ENCODE measurements at regions not wholly inside any gene's neighbourhood (a gene's known extent, or its start where the extent isn't known, plus 50 kb on each side); places are given as distances from the start of the nearest gene placed in this dataset.
A peak's percentile ranks its signal among the peaks of the same experiment; 100 is the strongest.

DNA sequence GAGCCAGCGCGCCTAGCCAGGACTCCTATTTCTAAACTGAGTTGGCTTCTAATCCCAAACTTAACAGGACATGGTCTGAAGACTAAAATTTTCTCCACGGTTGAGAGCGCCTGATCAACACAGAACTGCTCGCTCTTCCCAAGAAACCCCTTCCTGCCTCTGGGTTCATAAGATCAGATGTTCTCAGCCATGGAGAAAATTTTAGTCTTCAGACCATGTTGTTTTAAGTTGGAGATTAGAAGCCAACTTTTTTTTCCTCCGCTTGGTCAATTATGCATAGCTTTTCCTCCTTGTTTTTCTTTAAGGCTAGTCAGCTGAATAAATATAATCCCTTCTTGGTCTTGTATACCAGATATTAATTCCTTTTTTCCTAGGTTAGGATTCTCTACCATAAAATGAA lies 356.6 kb upstream of the ADAMTS9 start:
- WGBS, 2 experiments (ENCODE audit: insufficient coverage in 2 of 2): 98 to 100% methylated on average over 4 to 5 of the region's 6 CpGs
- Histone ChIP-seq H3K4me1 (ENCODE audit: control insufficient read depth, insufficient read depth, low read length, poor library complexity, severe bottlenecking) (peaks cover 13% of the 10 kb centered on the region), H3K9me3 (ENCODE audit: control insufficient read depth, low read length) (peaks cover 3% of the 10 kb centered on the region), H3K36me3 (ENCODE audit: control insufficient read depth, insufficient read depth, low read length) (peaks cover 4% of the 10 kb centered on the region), H3K27ac (ENCODE audit: low read depth, low read length, severe bottlenecking) (no peak overlapping the region), H3K4me3 (ENCODE audit: extremely low read depth, insufficient read depth, low read length, poor library complexity, severe bottlenecking) (no peak overlapping the region)

DNA sequence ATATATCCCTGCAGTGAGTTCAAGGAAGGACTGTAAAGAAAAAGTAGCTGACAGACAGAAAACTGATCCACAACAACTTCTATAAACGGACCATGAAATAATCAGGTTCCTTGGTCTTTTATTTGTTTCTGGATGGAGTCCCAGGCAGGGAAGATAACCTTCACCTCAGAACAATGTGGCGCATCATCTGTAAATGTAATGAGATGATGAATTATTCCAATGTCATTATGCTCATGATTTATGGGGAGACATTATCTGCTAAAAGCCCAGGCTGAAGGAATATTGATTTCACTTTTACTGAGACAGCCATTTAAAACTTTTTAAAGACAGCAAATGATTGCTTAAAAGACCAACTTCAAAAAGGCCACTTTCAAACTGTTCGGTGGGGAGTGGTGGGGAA lies 354.9 kb upstream of the ADAMTS9 start:
- WGBS, 2 experiments (ENCODE audit: insufficient coverage in 2 of 2): no CpG with 5 or more reads among the region's 3 CpGs
- H3K9me3 ChIP-seq (ENCODE audit: control insufficient read depth, low read length): peaks cover 3% of the 10 kb centered on the region
- peaks cover 14% of the 10 kb centered on the region for H3K4me1 ChIP-seq (ENCODE audit: control insufficient read depth, insufficient read depth, low read length, poor library complexity, severe bottlenecking)
- peaks cover 4% of the 10 kb centered on the region for H3K36me3 ChIP-seq (ENCODE audit: control insufficient read depth, insufficient read depth, low read length)
- H3K4me3 ChIP-seq (ENCODE audit: extremely low read depth, insufficient read depth, low read length, poor library complexity, severe bottlenecking): no peak overlapping the region
- H3K27ac ChIP-seq (ENCODE audit: low read depth, low read length, severe bottlenecking): no peak overlapping the region

DNA sequence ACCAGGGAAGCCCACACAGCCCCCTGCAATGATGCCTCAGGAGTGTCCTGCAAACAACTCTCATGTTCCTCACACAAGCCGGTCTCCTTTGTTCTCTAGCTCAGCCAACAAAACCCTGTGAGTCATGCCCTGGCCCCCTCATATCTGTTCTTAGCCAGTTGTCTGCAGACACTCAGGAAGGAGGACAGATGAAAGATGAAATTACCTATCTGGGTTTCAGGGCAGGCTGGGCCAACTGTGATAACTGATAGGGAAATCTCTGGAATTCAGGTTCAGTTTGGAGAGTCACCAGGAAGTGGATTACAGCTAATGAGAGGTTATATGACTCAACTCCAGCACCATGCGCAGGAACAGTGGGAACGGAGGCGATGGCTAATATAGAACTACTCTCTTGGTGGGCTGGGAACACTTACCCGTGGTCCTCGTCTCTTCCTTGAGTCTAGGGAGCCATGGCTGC lies 352.0 kb upstream of the ADAMTS9 start:
- Histone ChIP-seq H3K9me3 (ENCODE audit: control insufficient read depth, low read length) (peaks cover 3% of the 10 kb centered on the region), H3K4me1 (ENCODE audit: control insufficient read depth, insufficient read depth, low read length, poor library complexity, severe bottlenecking) (peaks cover 19% of the 10 kb centered on the region), H3K36me3 (ENCODE audit: control insufficient read depth, insufficient read depth, low read length) (peaks cover 4% of the 10 kb centered on the region), H3K27ac (ENCODE audit: low read depth, low read length, severe bottlenecking) (peak overlapping the region; percentile 82), H3K4me3 (ENCODE audit: extremely low read depth, insufficient read depth, low read length, poor library complexity, severe bottlenecking) (no peak overlapping the region)
- WGBS, 2 experiments (ENCODE audit: insufficient coverage in 2 of 2): 44 to 89% methylated on average over 2 to 5 of the region's 6 CpGs

DNA sequence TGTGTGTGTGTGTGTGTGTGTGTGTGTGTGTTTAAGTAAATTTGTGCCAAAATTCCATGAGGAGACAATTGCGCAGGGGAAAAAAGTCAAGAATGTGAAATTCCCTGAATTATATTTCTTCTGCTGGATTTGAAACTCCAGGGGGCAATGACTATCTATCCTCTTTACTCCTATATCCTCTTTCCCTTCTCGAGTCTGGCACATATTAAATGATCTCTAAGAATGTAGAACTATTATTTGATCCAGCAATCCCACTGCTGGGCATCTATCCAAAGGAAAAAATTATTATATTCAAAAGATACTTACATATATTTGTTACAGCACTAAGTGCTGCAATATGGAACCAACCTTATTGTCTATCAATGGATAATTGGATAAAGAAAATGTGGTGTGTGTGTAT lies 350.1 kb upstream of the ADAMTS9 start:
- no peak overlapping the region for H3K4me3 ChIP-seq (ENCODE audit: extremely low read depth, insufficient read depth, low read length, poor library complexity, severe bottlenecking)
- peaks cover 38% of the 10 kb centered on the region for H3K4me1 ChIP-seq (ENCODE audit: control insufficient read depth, insufficient read depth, low read length, poor library complexity, severe bottlenecking)
- H3K9me3 ChIP-seq (ENCODE audit: control insufficient read depth, low read length): peaks cover 3% of the 10 kb centered on the region
- WGBS, 2 experiments (ENCODE audit: insufficient coverage in 2 of 2): 60% methylated on average over 1 of the region's 2 CpGs; no CpG with 5 or more reads in 1 of the 2 experiments
- H3K27ac ChIP-seq (ENCODE audit: low read depth, low read length, severe bottlenecking): no peak overlapping the region
- peaks cover 4% of the 10 kb centered on the region for H3K36me3 ChIP-seq (ENCODE audit: control insufficient read depth, insufficient read depth, low read length)

DNA sequence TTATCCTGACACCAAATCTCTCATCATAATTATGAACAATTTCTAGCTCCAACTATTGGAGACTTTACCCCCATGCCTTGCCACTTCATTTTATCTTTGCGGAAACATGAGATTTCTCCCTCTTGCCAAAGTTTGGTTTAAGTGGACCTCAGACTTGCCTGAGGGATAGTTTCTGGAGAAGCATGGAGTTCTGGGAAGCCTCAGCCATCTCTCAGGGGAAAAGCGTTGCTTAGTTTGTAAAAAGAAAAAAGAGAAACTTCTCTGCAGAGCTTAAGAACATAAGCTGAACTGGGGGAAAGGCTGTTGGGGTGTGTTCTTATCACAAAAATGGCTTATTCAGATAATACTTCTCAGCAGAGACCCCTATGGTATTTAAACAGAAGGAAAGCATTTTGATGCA lies 347.4 kb upstream of the ADAMTS9 start:
- WGBS, 2 experiments (ENCODE audit: insufficient coverage in 2 of 2): 94% methylated on average over 2 of the region's 2 CpGs; no CpG with 5 or more reads in 1 of the 2 experiments
- no peak overlapping the region for H3K4me3 ChIP-seq (ENCODE audit: extremely low read depth, insufficient read depth, low read length, poor library complexity, severe bottlenecking)
- no peak overlapping the region for H3K27ac ChIP-seq (ENCODE audit: low read depth, low read length, severe bottlenecking)
- peaks cover 52% of the 10 kb centered on the region for H3K4me1 ChIP-seq (ENCODE audit: control insufficient read depth, insufficient read depth, low read length, poor library complexity, severe bottlenecking)
- no peaks in the 10 kb centered on the region for H3K9me3 ChIP-seq (ENCODE audit: control insufficient read depth, low read length)
- H3K36me3 ChIP-seq (ENCODE audit: control insufficient read depth, insufficient read depth, low read length): no peaks in the 10 kb centered on the region

DNA sequence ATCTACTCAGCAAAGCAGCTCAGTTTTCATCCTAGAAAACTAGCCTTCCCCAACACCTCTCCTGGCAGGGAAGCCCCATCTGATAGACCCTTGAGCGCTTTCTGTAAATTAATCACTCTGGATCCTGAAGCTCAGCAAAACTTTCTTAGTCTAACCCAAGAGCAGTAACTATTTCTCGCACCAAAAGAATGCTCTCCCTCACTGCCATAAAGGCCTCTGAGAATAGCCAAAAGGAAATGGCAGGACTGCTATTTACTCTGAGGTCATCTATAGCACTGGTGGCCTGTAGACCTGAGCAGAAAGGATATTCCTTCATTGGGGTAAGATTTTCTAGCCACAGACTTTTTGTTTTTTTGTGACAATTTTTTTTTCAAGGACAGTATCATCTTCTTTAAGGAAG lies 345.8 kb upstream of the ADAMTS9 start:
- Histone ChIP-seq H3K4me1 (ENCODE audit: control insufficient read depth, insufficient read depth, low read length, poor library complexity, severe bottlenecking) (peaks cover 43% of the 10 kb centered on the region), H3K9me3 (ENCODE audit: control insufficient read depth, low read length) (no peaks in the 10 kb centered on the region), H3K36me3 (ENCODE audit: control insufficient read depth, insufficient read depth, low read length) (no peaks in the 10 kb centered on the region), H3K27ac (ENCODE audit: low read depth, low read length, severe bottlenecking) (peak overlapping the region; percentile 48), H3K4me3 (ENCODE audit: extremely low read depth, insufficient read depth, low read length, poor library complexity, severe bottlenecking) (no peak overlapping the region)
- 100% methylated on average over 1 of the region's 2 CpGs; no CpG with 5 or more reads in 1 of the 2 experiments for WGBS, 2 experiments (ENCODE audit: insufficient coverage in 2 of 2)

DNA sequence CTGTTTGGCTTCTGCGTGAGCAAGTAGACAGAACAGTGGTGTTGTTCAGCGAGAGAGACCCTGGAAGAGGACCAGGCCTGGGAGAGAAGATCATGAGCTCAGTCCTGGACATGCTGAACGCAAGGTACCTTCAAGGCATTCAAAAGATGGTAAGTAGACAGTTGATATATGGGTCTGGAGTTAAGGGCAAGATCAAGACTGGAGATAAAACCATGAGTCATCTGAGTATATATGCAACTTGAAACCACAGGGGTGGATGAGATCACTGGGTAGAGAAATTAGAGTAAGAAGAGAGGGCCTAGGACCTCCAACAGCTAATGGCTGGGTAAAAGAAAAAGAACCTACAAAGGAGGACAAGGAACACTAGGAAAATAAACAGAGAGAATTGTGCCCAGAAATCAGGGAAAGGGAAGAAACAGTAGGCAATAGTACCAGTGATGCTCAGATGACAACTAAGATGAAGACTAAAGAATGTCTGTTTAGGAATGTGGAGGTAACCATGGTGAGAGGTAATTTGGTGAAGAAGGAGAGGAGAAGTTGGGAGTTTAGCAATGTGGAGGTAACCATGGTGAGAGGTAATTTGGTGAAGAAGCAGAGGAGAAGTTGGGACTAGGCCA lies 343.2 kb upstream of the ADAMTS9 start:
- H3K9me3 ChIP-seq (ENCODE audit: control insufficient read depth, low read length): no peaks in the 10 kb centered on the region
- H3K4me3 ChIP-seq (ENCODE audit: extremely low read depth, insufficient read depth, low read length, poor library complexity, severe bottlenecking): no peak overlapping the region
- H3K36me3 ChIP-seq (ENCODE audit: control insufficient read depth, insufficient read depth, low read length): no peaks in the 10 kb centered on the region
- 91 to 96% methylated on average over 3 of the region's 3 CpGs for WGBS, 2 experiments (ENCODE audit: insufficient coverage in 2 of 2)
- peaks cover 38% of the 10 kb centered on the region for H3K4me1 ChIP-seq (ENCODE audit: control insufficient read depth, insufficient read depth, low read length, poor library complexity, severe bottlenecking)
- peak overlapping the region; percentile 58 for H3K27ac ChIP-seq (ENCODE audit: low read depth, low read length, severe bottlenecking)

DNA sequence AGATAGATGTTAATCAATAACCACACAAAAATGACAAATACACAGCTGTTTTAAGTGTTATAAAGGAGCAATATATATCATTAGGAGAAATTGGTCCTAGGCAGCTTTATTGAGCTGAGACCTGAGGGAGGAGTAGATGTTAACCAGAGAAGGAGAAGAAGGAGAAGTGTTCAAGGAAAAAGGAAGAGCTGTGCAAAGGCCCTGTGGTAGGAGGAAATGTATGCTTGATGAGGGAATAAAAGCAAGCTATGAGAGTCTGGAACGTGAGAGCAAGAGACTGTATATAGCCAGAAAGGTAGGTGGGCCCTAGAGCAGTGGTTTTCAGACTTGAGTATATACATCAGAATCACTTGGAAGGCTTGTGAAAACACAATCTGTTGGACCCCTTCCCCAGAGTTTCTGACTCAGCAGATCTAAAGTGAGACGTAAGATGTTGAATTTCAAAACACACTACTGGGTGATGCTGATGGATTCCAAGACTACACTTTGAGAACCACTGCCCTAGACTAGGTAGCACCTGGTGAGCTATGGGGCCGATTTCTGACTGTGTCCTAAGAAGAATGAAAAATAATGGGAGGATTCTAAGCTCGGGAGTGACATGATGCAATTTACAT lies 342.3 kb upstream of the ADAMTS9 start:
- no peak overlapping the region for H3K27ac ChIP-seq (ENCODE audit: low read depth, low read length, severe bottlenecking)
- H3K4me3 ChIP-seq (ENCODE audit: extremely low read depth, insufficient read depth, low read length, poor library complexity, severe bottlenecking): no peak overlapping the region
- H3K9me3 ChIP-seq (ENCODE audit: control insufficient read depth, low read length): no peaks in the 10 kb centered on the region
- peaks cover 38% of the 10 kb centered on the region for H3K4me1 ChIP-seq (ENCODE audit: control insufficient read depth, insufficient read depth, low read length, poor library complexity, severe bottlenecking)
- WGBS, 2 experiments (ENCODE audit: insufficient coverage in 2 of 2): 91 to 97% methylated on average over 3 to 4 of the region's 4 CpGs
- H3K36me3 ChIP-seq (ENCODE audit: control insufficient read depth, insufficient read depth, low read length): no peaks in the 10 kb centered on the region

DNA sequence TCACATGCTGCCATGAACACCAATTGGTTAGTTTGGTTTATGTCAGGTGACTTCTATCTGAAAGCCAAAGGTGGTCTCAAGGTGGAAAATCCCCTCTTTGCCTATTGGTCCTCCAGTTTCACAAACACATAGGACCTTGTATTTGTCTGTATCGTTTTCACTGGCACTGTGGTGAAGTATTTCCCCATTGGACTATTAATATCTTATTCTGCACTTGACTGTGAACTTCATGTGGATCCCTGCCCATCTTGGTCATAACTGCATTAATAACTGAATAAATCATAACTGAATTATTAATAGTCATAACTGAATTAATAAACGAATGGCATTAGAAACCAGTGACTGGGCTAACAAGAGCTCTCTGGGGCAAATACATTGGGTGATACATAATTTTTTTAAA lies 341.3 kb upstream of the ADAMTS9 start:
- no peaks in the 10 kb centered on the region for H3K9me3 ChIP-seq (ENCODE audit: control insufficient read depth, low read length)
- H3K27ac ChIP-seq (ENCODE audit: low read depth, low read length, severe bottlenecking): no peak overlapping the region
- 88% methylated on average over 1 of the region's 2 CpGs; no CpG with 5 or more reads in 1 of the 2 experiments for WGBS, 2 experiments (ENCODE audit: insufficient coverage in 2 of 2)
- no peak overlapping the region for H3K4me3 ChIP-seq (ENCODE audit: extremely low read depth, insufficient read depth, low read length, poor library complexity, severe bottlenecking)
- peaks cover 32% of the 10 kb centered on the region for H3K4me1 ChIP-seq (ENCODE audit: control insufficient read depth, insufficient read depth, low read length, poor library complexity, severe bottlenecking)
- no peaks in the 10 kb centered on the region for H3K36me3 ChIP-seq (ENCODE audit: control insufficient read depth, insufficient read depth, low read length)

DNA sequence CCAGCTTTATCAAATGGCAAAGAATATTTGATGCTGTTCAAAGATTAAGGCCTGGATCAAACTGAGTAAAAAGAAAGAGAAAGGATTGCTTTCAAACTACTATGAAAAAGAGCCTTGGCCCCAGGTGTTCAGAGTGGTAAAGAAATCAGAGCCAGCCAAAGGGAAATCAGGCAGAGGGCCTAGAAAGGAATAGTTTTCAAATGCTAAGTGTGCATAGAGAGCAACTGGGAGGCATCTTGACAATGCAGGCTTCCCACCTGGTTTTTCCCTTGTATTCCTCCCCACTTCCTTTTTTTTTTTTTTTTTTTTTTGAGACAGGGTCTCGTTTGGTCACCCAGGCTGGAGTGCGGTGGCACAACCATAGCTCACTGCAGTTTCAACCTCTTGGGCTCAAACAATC lies 340.2 kb upstream of the ADAMTS9 start:
- WGBS, 2 experiments (ENCODE audit: insufficient coverage in 2 of 2): 83% methylated on average over 1 of the region's 2 CpGs; no CpG with 5 or more reads in 1 of the 2 experiments
- Histone ChIP-seq H3K4me3 (ENCODE audit: extremely low read depth, insufficient read depth, low read length, poor library complexity, severe bottlenecking) (no peak overlapping the region), H3K36me3 (ENCODE audit: control insufficient read depth, insufficient read depth, low read length) (no peaks in the 10 kb centered on the region), H3K27ac (ENCODE audit: low read depth, low read length, severe bottlenecking) (no peak overlapping the region), H3K9me3 (ENCODE audit: control insufficient read depth, low read length) (no peaks in the 10 kb centered on the region), H3K4me1 (ENCODE audit: control insufficient read depth, insufficient read depth, low read length, poor library complexity, severe bottlenecking) (peaks cover 21% of the 10 kb centered on the region)

DNA sequence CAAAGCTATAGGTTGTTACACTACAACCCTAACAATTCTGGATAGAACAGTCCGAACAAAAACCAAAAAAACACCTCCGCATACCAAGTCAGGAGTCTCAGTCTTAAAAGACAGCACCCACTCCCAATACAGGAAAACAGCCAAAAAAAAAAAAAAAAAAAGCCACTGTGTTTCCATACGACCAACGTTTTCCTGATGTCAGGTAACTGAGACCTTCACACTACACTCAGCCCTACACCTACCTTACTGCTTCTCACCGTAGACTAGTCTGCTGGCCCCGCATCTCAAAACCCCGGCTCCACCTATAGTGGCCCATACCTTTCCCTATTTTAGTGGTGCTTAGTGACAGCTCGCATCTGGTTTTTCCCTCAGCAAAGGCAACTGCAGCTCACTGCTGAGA lies 339.5 kb upstream of the ADAMTS9 start:
- 89 to 93% methylated on average over 4 to 7 of the region's 8 CpGs for WGBS, 2 experiments (ENCODE audit: insufficient coverage in 2 of 2)

More for the DNA sequence above, 339.5 kb upstream of the ADAMTS9 start:
- no peaks in the 10 kb centered on the region for H3K36me3 ChIP-seq (ENCODE audit: control insufficient read depth, insufficient read depth, low read length)
- peaks cover 16% of the 10 kb centered on the region for H3K4me1 ChIP-seq (ENCODE audit: control insufficient read depth, insufficient read depth, low read length, poor library complexity, severe bottlenecking)
- H3K9me3 ChIP-seq (ENCODE audit: control insufficient read depth, low read length): no peaks in the 10 kb centered on the region
- H3K27ac ChIP-seq (ENCODE audit: low read depth, low read length, severe bottlenecking): no peak overlapping the region
- H3K4me3 ChIP-seq (ENCODE audit: extremely low read depth, insufficient read depth, low read length, poor library complexity, severe bottlenecking): no peak overlapping the region
